Fibroblast of gingiva (primary cell): ENCODE measurements at regions not wholly inside any gene's neighbourhood (a gene's known extent, or its start where the extent isn't known, plus 50 kb on each side); places are given as distances from the start of the nearest gene placed in this dataset.

Source experiments
- DNase-seq: peaks from one replicate; pipeline ENCODE4 v3.0.0-alpha.2; 2011; ENCODE audit warnings: low read depth

DNA sequence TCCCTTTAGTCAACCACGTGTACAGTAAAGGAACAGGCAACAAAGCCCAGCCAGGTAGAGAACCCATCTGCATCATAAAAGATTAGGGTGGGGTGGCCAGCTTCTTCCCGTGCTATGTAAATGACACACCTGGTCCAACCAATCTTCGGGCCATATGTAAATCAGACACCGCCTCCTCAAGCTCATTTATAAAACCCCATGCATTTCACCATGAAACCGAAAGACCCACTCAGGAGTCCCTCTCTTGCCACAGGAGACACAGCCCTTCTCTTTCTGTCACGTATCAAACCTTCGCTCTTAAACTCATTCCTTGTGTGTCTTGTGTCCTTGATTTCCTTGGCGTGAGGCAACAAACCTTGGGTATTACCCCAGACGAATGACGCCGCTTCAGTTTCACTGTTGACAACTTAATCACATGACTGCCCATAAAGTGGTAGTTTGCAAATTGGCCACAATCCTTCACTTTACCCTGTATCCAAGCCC, 59.8 kb upstream of the TBPL2 start:
- DNase-seq, result no peak

DNA sequence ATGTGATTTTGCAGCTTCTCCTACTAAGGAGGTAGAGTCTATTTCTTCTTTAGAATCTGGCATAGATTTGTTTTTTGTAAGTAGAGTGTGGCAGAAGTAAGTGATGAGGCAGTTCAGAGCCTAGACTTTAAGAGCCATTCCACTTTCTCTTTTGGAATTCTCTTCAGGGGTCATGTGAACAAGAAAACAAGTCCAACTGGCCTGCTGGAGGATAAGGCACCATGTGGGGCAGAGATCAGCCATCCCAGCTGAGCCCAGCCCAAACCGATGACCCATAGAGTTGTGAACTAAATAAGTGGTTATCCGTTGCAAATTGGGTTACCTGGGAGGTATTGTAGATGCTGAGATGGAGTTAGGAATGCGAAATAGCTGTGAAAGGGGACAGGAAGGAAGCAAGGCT, 60.3 kb upstream of the TBPL2 start:
- no peak for DNase-seq

- no peak for DNase-seq
These were observed 62.4 kb upstream of the TBPL2 start for GRCh38 chr14:55502746-55503284.

DNA sequence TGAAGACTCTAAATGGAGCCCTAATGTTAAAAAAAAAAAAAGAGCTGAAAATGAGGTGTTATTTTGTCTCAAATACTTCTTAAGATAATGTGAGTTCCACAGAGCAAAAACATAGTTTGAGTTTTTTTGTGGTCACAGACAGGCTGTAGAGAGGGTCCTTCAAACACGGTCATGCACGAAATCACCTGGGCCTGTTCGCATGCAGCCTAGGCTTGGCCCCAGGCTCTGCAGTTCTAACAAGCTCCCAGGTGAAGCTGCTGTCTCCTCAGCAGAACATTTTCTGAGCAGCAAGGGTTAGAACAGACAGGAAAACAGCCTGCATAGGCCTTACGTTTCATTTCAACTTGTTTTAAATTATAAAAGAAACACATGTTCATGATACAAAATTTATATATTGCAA, 65.4 kb upstream of the TBPL2 start:
- no peak for DNase-seq

DNA sequence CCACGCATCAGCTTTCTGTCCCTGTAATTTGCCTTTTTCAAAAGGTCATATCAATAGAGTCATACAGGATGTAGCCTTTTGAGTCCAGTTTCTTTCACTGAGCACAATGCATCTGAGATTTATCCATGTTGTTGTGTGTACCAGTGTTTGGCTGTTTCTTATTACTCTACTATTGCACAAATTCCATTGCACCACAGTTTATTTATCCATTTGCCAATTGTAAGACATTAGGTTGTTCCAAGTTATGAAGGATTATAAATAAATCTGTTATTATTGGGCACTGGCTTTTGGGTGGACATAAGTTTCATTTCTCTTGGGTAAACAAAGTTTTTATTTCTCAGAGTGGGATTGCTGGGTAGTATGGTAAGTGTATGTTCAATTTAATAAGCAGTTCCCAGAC, 68.3 kb upstream of the TBPL2 start:
- peak; percentile 88 for DNase-seq

DNA sequence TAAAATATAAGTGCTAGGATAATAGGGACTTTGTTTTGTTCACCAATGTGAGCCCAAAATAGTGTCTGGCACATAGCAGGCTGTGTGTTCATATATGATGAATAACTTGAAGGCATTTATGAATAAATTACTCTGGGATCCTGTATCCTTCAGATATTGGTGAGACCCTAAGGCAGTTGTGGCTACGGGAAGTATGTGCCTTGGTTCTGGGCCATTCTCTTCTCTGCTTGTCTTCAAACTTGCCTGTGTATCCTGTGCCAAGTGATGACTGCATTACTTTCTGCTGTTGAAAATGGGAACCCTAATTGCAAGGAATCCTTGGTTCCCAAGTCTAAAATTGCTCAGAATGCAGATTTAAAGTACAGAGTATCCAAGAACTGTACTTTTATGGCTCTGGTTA, 67.6 kb upstream of the KTN1 start:
- DNase-seq, result peak; percentile 76

- DNase-seq, result no peak
These were observed 66.5 kb upstream of the KTN1 start for GRCh38 chr14:55513491-55513890.

DNA sequence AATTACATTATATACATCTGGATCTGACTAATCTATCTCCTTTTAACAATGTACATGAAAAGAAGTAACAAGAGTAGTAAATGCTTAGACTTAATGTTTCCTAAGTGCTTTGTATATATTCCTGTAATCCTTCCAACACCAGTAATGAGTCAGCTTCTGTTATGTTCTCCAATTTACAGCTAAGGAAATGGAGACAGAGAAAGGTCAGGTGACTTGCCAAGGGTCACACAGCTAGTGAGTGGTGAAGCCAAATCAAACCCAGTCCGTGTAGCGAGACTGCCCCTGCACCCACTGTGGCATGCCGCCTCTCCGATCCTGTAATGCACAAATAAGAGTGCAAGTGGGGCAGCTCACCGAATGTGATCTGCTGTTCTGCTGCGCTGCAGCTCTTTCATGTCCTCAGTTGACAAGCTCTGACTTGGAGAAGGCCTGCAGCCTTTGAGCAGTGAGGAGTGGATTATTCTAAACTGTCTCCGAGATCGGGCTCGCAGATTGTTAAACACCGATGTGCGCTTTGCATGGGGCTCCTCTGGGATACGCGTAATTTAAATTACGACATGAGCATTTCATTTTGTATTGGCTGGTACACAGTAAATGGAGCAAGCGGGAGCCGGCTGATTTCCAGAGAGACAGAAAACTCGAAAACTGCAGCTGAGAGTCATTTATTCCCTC, 65.1 kb upstream of the KTN1 start:
- DNase-seq, result peak; percentile 86

GRCh38 chr14:55516776-55517175, 63.2 kb upstream of the KTN1 start:
- DNase-seq, result no peak

DNA sequence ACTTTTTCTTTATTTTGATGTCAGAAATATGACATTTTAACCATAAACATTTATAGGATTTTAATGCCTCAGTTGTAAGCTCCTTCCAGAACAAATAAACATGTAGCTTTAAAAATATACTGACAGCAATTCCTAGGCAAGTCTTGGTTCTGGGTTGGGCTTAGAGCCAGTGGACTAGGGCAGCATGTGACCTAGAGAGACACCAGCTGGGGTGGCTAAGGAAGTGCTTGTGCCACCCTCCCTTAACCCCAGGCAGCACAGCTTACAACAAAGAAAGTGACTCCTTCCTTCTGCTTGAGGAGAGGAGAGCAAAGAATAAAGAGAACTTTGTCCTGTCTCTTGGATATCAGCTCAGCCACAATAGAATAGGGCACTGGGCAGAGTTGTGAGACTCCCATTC, 61.6 kb upstream of the KTN1 start:
- peak; percentile 53 for DNase-seq

- no peak for DNase-seq
These were observed 60.4 kb upstream of the KTN1 start for GRCh38 chr14:55519473-55520080.

- DNase-seq, result no peak
These were observed 56.7 kb upstream of the KTN1 start for GRCh38 chr14:55523321-55523720.
